Non-pigmented ciliary epithelial cell (primary cell): ENCODE measurements at regions not wholly inside any gene's neighbourhood (a gene's known extent, or its start where the extent isn't known, plus 50 kb on each side); places are given as distances from the start of the nearest gene placed in this dataset.
A peak's percentile ranks its signal among the peaks of the same experiment; 100 is the strongest.
"Not testable (repeated sequence)": the region's sequence is repeated elsewhere in the genome, so short reads cannot be mapped to it uniquely, and the experiment has no call there.

Experiments used
- DNase-seq: peaks from one replicate; pipeline ENCODE4 v3.0.0-alpha.2; 2010; ENCODE audit warnings: low read depth

DNA sequence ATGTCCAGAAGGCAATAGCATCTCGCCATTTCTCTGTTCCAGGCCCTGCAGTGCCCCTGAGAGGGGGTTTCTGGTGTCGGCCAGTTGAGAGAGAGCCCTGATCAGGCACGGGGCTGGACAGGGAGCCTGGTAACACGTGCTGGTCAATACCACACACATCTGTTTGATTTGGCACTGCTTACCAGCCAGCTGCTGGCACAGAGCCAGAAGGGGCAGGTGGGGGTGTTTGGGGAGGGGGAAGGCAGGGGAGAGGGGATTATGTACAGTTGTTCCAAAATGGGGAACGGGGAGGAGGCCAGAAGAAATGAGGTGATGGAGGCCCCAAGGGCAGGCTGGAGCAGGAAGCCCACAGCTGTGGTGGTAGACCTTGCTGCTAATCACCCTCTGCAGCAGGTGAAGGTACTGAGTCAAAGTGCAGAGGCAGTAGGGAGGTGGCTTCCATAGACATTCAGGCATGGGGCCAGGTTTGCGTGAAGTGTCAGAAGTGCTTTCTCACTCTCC, 153.5 kb upstream of the LPP start:
- no peak for DNase-seq

- DNase-seq, result no peak
Observed at GRCh38 chr3:188001093-188001492, 152.9 kb upstream of the LPP start.

- DNase-seq, result no peak
Observed at GRCh38 chr3:188001926-188002325, 152.0 kb upstream of the LPP start.

- no peak for DNase-seq
Observed at GRCh38 chr3:188002626-188003138, 151.3 kb upstream of the LPP start.

GRCh38 chr3:188003188-188004171, 150.5 kb upstream of the LPP start:
- DNase-seq, result no peak

- no peak for DNase-seq
Observed at GRCh38 chr3:188006726-188007393, 147.1 kb upstream of the LPP start.

DNA sequence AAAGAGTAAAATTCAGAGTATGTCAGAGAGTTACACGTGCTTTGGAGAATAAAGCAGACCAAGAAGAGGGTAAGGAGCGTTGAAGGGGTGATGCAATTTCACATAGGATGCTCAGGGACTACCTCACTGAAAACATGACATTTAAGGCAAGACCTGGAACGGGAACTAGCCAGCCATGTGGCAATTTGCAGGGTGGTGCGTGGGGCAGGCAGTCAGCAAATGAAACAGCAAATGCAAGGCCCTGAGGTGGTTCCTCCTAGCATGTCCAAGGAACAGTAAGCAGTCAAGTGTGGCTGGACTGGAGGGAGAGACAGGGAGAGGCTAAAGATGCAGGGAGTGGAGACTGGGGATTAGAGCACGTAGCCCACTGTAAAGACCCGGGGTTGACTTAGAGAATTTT, 146.1 kb upstream of the LPP start:
- no peak for DNase-seq

GRCh38 chr3:188008582-188009213, 145.3 kb upstream of the LPP start:
- no peak for DNase-seq

- no peak for DNase-seq
Observed at GRCh38 chr3:188010478-188010877, 143.5 kb upstream of the LPP start.

DNA sequence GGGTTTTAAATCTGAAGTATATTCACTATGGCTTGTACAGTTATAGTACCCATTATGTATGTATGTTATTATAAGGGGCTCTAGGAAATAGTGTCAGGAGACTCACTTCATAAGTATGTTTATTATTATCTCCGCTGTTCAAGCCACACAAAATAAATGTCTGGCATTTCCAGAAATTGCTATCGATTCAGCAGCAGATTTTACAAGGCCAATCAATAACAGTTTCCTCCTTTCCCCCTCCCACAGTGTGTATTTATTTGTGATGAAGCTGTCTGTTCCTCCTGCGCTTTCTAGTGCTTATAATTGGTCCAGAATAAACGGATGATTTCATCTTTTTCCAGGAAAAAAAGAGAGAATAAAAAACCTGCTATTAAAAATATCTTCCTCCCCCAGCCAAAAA, 134.2 kb upstream of the LPP start:
- DNase-seq, result no peak

DNA sequence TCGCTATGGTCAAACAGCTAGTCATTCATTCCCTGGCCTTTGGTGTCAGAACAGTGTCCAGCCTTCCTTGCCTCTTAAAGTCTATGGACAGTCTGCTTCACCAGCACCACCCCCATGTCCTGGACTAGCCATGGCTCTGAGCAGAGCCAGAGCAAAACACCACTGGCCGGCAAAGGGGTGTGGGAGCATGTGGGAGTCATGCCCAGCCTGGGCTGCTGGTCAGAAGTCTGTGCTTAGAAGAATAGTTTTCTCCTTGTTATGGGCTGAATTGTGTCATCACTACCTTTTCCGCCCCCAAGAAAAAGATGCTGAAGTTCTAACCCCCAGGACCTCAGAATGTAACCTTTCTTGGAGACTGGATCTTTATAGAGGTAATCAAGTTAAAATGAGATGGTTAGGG, 132.9 kb upstream of the LPP start:
- DNase-seq, result no peak

DNA sequence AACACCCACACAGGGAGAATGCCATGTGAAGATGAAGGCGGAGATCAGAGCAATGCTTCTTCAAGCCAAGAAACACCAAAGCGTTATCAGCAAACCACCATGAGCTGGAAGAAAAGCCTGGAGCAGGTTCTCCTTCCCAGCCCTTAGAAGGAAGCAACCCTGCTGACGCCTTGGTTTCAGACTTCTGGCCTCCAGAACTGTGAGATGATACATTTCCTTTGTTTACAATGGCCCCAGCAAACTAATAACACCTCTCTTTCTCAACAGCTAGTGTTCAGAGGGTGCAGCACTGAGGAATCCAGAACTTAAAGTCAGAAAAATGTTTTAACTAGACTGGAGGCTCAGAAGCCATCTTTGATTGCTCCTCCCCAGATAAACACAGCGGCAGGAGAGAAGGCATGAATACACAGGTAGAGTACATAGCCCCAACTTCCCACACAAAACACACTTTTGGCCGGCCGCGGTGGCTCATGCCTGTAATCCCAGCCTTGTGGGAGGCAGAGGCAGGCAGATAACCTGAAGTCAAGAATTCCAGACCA, 132.4 kb upstream of the LPP start:
- peak; percentile 62 for DNase-seq

DNA sequence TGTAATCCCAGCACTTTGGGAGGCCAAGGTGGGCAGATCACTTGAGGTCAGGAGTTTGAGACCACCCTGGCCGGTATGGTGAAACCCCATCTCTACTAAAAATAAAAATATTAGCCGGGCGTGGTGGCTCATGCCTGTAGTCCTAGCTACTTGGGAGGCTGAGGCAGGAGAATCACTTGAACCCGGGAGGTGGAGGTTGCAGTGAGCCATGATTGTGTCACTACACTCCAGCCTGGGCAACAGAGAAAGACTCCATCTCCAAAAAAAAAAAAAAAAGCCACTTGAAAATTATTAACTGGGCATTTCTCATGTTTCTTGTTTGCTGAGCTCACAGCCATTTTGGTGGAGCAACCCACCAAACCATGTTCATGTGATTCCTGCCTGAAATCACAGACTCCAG, 131.1 kb upstream of the LPP start:
- DNase-seq, result not testable (repeated sequence)

DNA sequence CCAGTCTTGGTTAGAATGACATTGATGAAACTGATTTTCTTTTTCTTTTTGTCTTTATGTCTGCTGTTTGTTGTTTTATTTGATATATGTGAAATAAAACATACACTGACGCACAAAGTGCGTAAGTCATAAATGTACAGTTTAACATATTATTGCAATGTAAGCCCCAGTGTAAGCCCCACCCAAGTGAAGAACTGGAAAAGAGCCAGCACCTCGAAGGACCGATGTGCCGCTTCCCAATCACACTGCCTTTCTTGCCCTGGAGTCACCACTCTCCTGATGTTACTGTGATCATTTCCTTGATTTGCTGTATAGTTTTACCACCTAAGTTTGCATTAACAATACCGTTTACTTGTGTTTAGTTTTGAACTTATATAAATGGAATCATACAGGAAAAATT, 128.4 kb upstream of the LPP start:
- DNase-seq, result no peak

DNA sequence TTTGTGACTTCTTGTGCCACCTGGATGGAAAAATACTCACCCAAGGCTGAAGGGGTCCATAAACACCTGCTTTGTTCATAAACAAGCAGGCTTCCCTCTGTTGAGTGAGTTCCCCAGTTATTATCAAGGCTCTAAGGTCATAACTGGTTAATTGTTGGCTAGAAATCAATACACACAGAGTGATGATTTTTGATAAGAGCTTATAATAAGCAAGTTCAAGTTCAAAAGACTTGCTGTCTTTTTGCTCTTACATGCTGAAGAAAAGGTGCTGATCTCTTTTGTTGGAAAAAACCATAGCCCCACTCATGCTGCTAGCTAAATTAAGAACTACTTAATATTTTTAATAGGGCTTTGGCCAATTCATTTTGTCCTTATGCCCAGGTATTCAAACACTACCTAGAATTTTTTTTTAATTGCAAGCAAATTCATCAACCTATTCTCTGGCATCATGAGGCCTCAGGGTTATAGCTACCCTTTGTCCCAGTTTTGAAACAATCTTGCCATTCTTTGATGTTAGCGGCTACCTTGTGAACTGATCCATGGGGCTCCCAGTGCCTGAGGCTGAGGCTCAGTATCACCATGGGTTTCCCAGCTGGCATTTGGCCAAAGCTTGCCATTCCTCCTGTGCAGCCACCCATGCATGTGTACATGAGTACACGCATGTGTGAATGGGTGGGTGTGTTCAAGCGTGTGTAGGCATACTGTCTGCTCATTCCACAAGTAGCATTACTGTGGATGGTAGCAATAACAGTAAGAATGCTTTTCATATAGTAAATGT, 127.6 kb upstream of the LPP start:
- DNase-seq, result no peak

GRCh38 chr3:188031121-188031520, 122.8 kb upstream of the LPP start:
- DNase-seq, result no peak

GRCh38 chr3:188034989-188035388, 119.0 kb upstream of the LPP start:
- DNase-seq, result no peak

DNA sequence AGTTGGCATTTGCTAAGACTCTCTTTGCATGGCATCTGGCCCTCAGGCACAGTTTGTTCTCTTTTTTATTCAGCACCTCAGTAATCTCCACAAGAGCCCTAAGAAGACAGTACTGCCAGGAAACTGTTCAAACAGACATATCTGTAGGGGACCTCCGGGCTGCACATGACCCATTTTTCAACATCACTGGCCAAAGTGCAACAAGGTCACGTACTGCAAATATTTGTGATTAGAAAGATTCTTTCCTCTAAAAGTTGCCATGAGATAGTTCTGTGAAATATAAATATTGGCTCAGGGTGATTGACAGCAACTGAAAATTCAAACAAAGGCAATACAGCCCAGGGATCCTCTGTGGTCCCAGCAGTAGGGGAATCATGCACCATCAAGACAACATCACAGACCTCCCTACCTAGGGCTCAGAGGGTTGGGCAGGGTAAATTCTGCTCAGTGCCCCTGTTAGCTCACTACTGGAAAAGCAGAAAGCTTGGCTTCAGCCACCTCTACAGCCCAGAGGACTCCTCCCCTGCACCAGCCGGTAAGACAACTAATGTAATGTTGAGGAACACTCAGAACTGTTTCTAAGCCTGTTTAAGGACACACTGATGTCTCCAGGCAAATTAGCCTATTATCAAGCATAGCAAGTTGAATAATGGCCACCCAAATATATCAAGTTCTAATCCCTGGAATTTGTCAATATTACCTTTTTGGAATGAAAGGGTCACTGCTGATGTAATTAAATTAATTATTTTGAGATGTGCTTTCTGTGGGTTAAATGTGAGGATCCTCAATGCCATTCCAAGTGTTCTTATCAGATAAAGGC, 117.4 kb upstream of the LPP start:
- DNase-seq, result no peak

GRCh38 chr3:188037195-188037718, 116.7 kb upstream of the LPP start:
- no peak for DNase-seq

DNA sequence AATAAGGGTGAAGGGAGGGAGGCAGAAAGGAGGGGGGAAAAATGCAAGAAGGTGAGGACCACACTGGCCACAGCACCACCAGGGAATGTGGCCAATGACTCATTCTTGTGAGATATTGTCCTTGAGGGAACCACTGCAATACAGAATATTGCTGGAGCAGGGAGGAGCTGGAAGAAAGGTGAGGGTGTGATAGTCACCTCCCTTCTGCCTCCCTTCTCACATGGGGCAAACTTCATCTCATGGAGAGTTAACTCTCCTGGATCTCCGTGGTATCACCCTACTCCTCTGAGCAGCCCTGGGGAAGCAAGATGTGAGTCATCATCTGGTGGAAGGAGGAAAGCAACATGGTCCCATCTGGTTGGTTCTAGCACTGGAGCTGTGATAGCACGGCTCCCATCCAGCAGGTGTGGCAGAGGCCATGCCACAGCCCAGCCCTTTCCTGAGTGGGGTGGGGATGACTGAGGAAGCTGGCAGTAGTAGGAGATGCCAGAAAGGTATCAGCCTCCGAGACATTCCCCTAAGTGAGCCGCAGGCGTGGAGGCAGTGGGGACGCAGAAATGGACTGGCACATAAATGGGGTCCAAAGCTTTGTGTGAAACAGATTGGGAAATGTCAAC, 115.9 kb upstream of the LPP start:
- DNase-seq, result no peak
